ENCODE measurements at regions not wholly inside any gene's neighbourhood (a gene's known extent, or its start where the extent isn't known, plus 50 kb on each side); places are given as distances from the start of the nearest gene placed in this dataset.

DNA sequence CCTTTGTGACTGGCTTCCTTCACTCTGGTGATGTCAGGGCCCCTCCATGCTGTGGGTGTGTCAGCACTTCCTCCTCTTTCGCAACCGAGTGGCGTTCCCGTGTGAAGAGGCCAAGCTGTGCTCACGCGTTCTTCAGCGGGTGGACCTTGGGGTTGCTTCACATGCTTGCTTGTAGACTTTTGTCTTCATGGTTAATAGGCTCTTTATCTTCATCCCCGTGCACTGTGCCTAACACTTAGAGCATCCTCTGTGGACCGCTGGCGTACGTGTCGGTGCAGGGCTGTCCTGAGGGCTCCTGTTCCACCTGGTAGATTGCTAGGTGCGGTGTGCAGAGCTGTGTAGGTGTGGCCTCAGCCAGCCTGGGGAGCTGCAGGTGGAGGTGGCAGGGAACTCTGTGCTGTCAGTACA lies 182.3 kb downstream of the OR4M2 start:
- TF ChIP-seq POLR2A (IDR thresholded peaks at IDR 0.05), result no peak
- TF ChIP-seq, protein P1, sequence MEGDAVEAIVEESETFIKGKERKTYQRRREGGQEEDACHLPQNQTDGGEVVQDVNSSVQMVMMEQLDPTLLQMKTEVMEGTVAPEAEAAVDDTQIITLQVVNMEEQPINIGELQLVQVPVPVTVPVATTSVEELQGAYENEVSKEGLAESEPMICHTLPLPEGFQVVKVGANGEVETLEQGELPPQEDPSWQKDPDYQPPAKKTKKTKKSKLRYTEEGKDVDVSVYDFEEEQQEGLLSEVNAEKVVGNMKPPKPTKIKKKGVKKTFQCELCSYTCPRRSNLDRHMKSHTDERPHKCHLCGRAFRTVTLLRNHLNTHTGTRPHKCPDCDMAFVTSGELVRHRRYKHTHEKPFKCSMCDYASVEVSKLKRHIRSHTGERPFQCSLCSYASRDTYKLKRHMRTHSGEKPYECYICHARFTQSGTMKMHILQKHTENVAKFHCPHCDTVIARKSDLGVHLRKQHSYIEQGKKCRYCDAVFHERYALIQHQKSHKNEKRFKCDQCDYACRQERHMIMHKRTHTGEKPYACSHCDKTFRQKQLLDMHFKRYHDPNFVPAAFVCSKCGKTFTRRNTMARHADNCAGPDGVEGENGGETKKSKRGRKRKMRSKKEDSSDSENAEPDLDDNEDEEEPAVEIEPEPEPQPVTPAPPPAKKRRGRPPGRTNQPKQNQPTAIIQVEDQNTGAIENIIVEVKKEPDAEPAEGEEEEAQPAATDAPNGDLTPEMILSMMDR (IDR thresholded peaks at IDR 0.05), result no peak

Data from ovary (tissue), 3 donors.